ENCODE measurements at regions not wholly inside any gene's neighbourhood (a gene's known extent, or its start where the extent isn't known, plus 50 kb on each side); places are given as distances from the start of the nearest gene placed in this dataset.

GRCh38 chr16:59236804-59237458 is 502.8 kb upstream of the GOT2 start:
- DNase-seq = no peak
- Histone ChIP-seq H3K36me3 (replicated peaks) (no peaks in the 10 kb centered on the region), H3K27me3 (replicated peaks) (no peaks in the 10 kb centered on the region), H3K4me3 (ENCODE audit: low read depth, low read length) (no peak overlapping the region), H3K27ac (no peak overlapping the region)
- TF ChIP-seq CTCF (IDR thresholded peaks at IDR 0.05; ENCODE audit: low read depth, low read length, missing control alignments) = no peak
- in situ Hi-C loops (cut with HindIII; ENCODE audit: low pct_ligation_motif_present, low sequenced_read_pairs) = no loop called here

GRCh38 chr16:59224401-59224800 is 490.3 kb upstream of the GOT2 start:
- in situ Hi-C loops (cut with HindIII; ENCODE audit: low pct_ligation_motif_present, low sequenced_read_pairs) = no loop called here
- H3K36me3 ChIP-seq (replicated peaks) = no peaks in the 10 kb centered on the region
- no peak overlapping the region for H3K27ac ChIP-seq
- TF ChIP-seq CTCF (IDR thresholded peaks at IDR 0.05; ENCODE audit: low read depth, low read length, missing control alignments) = no peak
- no peak for DNase-seq
- H3K27me3 ChIP-seq (replicated peaks) = no peaks in the 10 kb centered on the region
- H3K4me3 ChIP-seq (ENCODE audit: low read depth, low read length) = no peak overlapping the region

GRCh38 chr16:59220011-59220410 is 485.9 kb upstream of the GOT2 start:
- in situ Hi-C loops (cut with HindIII; ENCODE audit: low pct_ligation_motif_present, low sequenced_read_pairs) = no loop called here
- H3K36me3 ChIP-seq (replicated peaks) = no peaks in the 10 kb centered on the region
- no peaks in the 10 kb centered on the region for H3K27me3 ChIP-seq (replicated peaks)
- H3K4me3 ChIP-seq (ENCODE audit: low read depth, low read length) = no peak overlapping the region
- no peak overlapping the region for H3K27ac ChIP-seq
- DNase-seq = no peak
- TF ChIP-seq CTCF (IDR thresholded peaks at IDR 0.05; ENCODE audit: low read depth, low read length, missing control alignments) = no peak

GRCh38 chr16:59216291-59216690 is 482.2 kb upstream of the GOT2 start:
- DNase-seq = no peak
- Histone ChIP-seq H3K4me3 (ENCODE audit: low read depth, low read length) (no peak overlapping the region), H3K27ac (no peak overlapping the region), H3K36me3 (replicated peaks) (no peaks in the 10 kb centered on the region), H3K27me3 (replicated peaks) (no peaks in the 10 kb centered on the region)
- no peak for TF ChIP-seq CTCF (IDR thresholded peaks at IDR 0.05; ENCODE audit: low read depth, low read length, missing control alignments)
- in situ Hi-C loops (cut with HindIII; ENCODE audit: low pct_ligation_motif_present, low sequenced_read_pairs) = no loop called here

GRCh38 chr16:59214455-59214854 is 480.3 kb upstream of the GOT2 start:
- Histone ChIP-seq H3K36me3 (replicated peaks) (no peaks in the 10 kb centered on the region), H3K27me3 (replicated peaks) (no peaks in the 10 kb centered on the region), H3K27ac (no peak overlapping the region), H3K4me3 (ENCODE audit: low read depth, low read length) (no peak overlapping the region)
- no peak for TF ChIP-seq CTCF (IDR thresholded peaks at IDR 0.05; ENCODE audit: low read depth, low read length, missing control alignments)
- no peak for DNase-seq
- in situ Hi-C loops (cut with HindIII; ENCODE audit: low pct_ligation_motif_present, low sequenced_read_pairs) = no loop called here

GRCh38 chr16:59213952-59214351 is 479.8 kb upstream of the GOT2 start:
- Histone ChIP-seq H3K4me3 (ENCODE audit: low read depth, low read length) (no peak overlapping the region), H3K27me3 (replicated peaks) (no peaks in the 10 kb centered on the region), H3K27ac (no peak overlapping the region), H3K36me3 (replicated peaks) (no peaks in the 10 kb centered on the region)
- in situ Hi-C loops (cut with HindIII; ENCODE audit: low pct_ligation_motif_present, low sequenced_read_pairs) = no loop called here
- DNase-seq = no peak
- no peak for TF ChIP-seq CTCF (IDR thresholded peaks at IDR 0.05; ENCODE audit: low read depth, low read length, missing control alignments)
